Prostate gland (tissue), 2 donors: ENCODE measurements at regions not wholly inside any gene's neighbourhood (a gene's known extent, or its start where the extent isn't known, plus 50 kb on each side); places are given as distances from the start of the nearest gene placed in this dataset.

Experiments
- DNase-seq: peaks from one replicate; pipeline ENCODE4 v3.0.0-alpha.2; 2019; ENCODE audit warnings: low spot score
- H3K27ac ChIP-seq, 2 donors: fragments of 200-600 bp; sonication (generic); 2 replicates each; pipeline ENCODE4 v1.5.1; 2017 to 2019
- H3K27me3 ChIP-seq: fragments of 200-600 bp; sonication (generic); replicated peaks from 2 replicates; pipeline ENCODE4 v1.5.1; 2019; ENCODE audit not compliant: insufficient read depth
- H3K36me3 ChIP-seq, 2 donors: fragments of 200-600 bp; sonication (generic); 1 replicate in 1 of 2; 2 replicates in 1 of 2; pipeline versions ENCODE4 v1.5.1 to v1.8.1; 2017 to 2019
- H3K4me1 ChIP-seq: fragments of 200-600 bp; sonication (generic); replicated peaks from 2 replicates; pipeline ENCODE4 v1.5.1; 2019
- H3K4me3 ChIP-seq, 2 donors: fragments of 200-600 bp; sonication (generic); 2 replicates each; pipeline ENCODE4 v1.5.1; 2017 to 2019
- H3K9me3 ChIP-seq: fragments of 200-600 bp; sonication (generic); 2 replicates; pipeline ENCODE4 v1.5.1; 2017
- POLR2A ChIP-seq: fragments of 450-650 bp; IDR thresholded peaks from one replicate; pipeline ENCODE4 v1.6.1; 2016; ENCODE audit warnings: antibody characterized with exemption, mild to moderate bottlenecking
- POLR2AphosphoS5 ChIP-seq: sonication (generic); formaldehyde crosslinking; IDR thresholded peaks from one replicate; pipeline ENCODE4 v1.6.1; 2017; ENCODE audit warnings: antibody characterized with exemption
- WGBS: methylation state at CpG from one replicate; pipeline ENCODE4 v1.1.5; 2018; 5-methylcytosine and 5-hydroxymethylcytosine counted together
- intact Hi-C: fragments of 100-400 bp; cut with DNase I; formaldehyde crosslinking; loops from one replicate; pipeline ENCODE4 v1.14.2; 2022
- TF ChIP-seq, protein P1 (sequence below), 4 experiments: fragments of 200-600 bp in 2 of 4; fragments of 450-650 bp in 2 of 4; sonication (generic) in 2 of 4; IDR thresholded peaks; 1 replicate in 3 of 4; 2 replicates in 1 of 4; pipeline ENCODE4 v1.5.1; 2016 to 2019; ENCODE audit warnings: antibody characterized with exemption in 4 of 4, mild to moderate bottlenecking in 2 of 4, moderate library complexity in 2 of 4

- Histone ChIP-seq H3K27me3 (no peaks in the 10 kb centered on the region), H3K4me1 (no peaks in the 10 kb centered on the region), H3K4me3 (no peak overlapping the region), H3K9me3 (no peaks in the 10 kb centered on the region), H3K36me3 (no peaks in the 10 kb centered on the region), H3K27ac (no peak overlapping the region)
- DNase-seq = no peak
- TF ChIP-seq, protein P1, sequence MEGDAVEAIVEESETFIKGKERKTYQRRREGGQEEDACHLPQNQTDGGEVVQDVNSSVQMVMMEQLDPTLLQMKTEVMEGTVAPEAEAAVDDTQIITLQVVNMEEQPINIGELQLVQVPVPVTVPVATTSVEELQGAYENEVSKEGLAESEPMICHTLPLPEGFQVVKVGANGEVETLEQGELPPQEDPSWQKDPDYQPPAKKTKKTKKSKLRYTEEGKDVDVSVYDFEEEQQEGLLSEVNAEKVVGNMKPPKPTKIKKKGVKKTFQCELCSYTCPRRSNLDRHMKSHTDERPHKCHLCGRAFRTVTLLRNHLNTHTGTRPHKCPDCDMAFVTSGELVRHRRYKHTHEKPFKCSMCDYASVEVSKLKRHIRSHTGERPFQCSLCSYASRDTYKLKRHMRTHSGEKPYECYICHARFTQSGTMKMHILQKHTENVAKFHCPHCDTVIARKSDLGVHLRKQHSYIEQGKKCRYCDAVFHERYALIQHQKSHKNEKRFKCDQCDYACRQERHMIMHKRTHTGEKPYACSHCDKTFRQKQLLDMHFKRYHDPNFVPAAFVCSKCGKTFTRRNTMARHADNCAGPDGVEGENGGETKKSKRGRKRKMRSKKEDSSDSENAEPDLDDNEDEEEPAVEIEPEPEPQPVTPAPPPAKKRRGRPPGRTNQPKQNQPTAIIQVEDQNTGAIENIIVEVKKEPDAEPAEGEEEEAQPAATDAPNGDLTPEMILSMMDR (IDR thresholded peaks at IDR 0.05) = no peak
- TF ChIP-seq POLR2A = no peak
- no peak for TF ChIP-seq POLR2AphosphoS5
- intact Hi-C loops = no loop called here
- 92% methylated on average over 6 of the region's 6 CpGs for WGBS
Measured at GRCh38 chr9:79334001-79334400, 237.8 kb upstream of the TLE4 start.

DNA sequence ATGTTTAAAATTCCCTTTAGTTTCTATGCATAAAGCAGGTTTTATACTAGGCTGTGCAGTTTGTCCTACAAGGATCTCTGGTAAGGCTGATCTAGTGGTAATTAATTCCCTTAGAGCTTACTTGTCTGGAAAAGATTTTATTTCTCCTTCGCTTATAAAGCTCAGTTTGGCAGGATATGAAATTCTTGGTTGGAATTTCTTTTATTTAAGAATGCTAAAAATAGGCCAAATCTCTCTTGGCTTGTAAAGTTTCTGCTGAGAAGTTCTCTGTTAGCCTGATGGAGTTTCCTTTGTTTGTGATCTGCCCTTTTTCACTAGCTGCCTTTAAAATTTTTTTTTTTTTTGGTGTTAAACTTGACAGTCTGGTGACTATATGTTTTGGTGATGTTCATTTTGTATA, 237.1 kb upstream of the TLE4 start:
- Histone ChIP-seq H3K27me3 (no peaks in the 10 kb centered on the region), H3K36me3 (no peaks in the 10 kb centered on the region), H3K4me3 (no peak overlapping the region), H3K27ac (no peak overlapping the region), H3K9me3 (no peaks in the 10 kb centered on the region), H3K4me1 (no peaks in the 10 kb centered on the region)
- intact Hi-C loops = no loop called here
- 72% methylated on average over 1 of the region's 1 CpG for WGBS
- DNase-seq = no peak
- no peak for TF ChIP-seq POLR2AphosphoS5
- TF ChIP-seq, protein P1 (IDR thresholded peaks at IDR 0.05) = no peak
- TF ChIP-seq POLR2A = no peak

DNA sequence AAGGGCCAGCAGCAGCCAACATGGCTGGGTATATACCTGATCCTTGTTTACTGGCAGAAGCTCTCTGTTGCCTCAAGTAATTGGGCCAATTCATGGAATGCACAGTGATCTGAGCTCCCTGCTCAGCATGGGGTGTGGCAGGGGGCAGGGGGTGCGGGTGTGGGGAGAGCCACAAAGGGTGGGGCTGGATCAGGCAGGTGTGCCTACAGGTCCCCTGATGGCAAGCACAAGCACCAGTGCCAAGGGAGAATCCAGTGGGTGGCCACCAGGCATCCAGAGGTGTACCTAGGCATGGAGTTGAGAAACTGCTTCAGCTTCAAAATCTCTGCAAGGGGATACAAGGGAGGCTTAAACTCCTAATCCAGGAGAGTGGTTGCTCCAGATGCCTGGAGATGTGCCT, 235.8 kb upstream of the TLE4 start:
- intact Hi-C loops = no loop called here
- TF ChIP-seq POLR2AphosphoS5 = no peak
- TF ChIP-seq POLR2A = no peak
- TF ChIP-seq, protein P1 (IDR thresholded peaks at IDR 0.05) = no peak
- no peaks in the 10 kb centered on the region for H3K36me3 ChIP-seq
- H3K9me3 ChIP-seq = no peaks in the 10 kb centered on the region
- H3K4me1 ChIP-seq = no peaks in the 10 kb centered on the region
- no peak for DNase-seq
- 100% methylated on average over 1 of the region's 1 CpG for WGBS
- H3K27me3 ChIP-seq = no peaks in the 10 kb centered on the region
- H3K4me3 ChIP-seq = no peak overlapping the region
- H3K27ac ChIP-seq = no peak overlapping the region

- no peaks in the 10 kb centered on the region for H3K4me1 ChIP-seq
- H3K4me3 ChIP-seq = no peak overlapping the region
- intact Hi-C loops = no loop called here
- no peaks in the 10 kb centered on the region for H3K9me3 ChIP-seq
- DNase-seq = no peak
- no peak overlapping the region for H3K27ac ChIP-seq
- no peaks in the 10 kb centered on the region for H3K27me3 ChIP-seq
- 88% methylated on average over 6 of the region's 6 CpGs for WGBS
- TF ChIP-seq, protein P1 (IDR thresholded peaks at IDR 0.05) = no peak
- no peak for TF ChIP-seq POLR2A
- no peaks in the 10 kb centered on the region for H3K36me3 ChIP-seq
Measured at GRCh38 chr9:79341561-79341960, 230.2 kb upstream of the TLE4 start.

DNA sequence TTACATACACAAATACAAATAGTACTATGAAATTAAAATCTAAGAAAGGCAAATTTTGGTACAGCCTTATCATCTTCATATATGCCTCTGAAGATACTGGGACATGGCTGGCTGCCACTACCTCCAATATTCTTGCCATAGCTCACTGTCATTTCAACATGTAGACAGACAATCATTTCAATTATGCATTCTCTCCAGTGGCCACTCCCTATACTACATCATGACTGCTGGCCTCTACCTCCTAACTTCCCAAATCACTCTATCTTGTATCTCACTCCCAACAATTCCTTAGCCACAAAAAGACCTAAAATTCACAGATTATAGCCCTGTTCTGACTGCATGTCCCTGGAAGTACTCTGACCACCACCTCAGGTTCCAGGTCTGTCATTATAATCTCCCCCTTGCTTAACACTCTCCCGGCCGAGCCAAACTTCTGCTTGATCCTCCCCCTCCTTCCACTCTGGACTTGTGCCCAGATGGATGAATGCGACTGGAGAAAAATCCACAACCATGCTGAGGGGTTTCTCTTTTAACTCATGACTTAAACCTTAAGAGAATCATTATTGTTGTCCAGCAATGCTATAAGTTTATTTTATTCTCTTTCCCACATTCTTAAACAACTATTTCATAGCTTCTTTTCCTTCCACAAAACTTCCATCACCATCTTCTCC, 225.3 kb upstream of the TLE4 start:
- H3K27ac ChIP-seq = no peak overlapping the region
- no peak overlapping the region for H3K4me3 ChIP-seq
- intact Hi-C loops = no loop called here
- H3K4me1 ChIP-seq = no peaks in the 10 kb centered on the region
- no peaks in the 10 kb centered on the region for H3K36me3 ChIP-seq
- no peaks in the 10 kb centered on the region for H3K9me3 ChIP-seq
- whole genome bisulfite sequencing = 12% methylated on average over 3 of the region's 3 CpGs
- no peak for DNase-seq
- TF ChIP-seq POLR2A (no peak), POLR2AphosphoS5 (no peak)
- TF ChIP-seq, protein P1 (IDR thresholded peaks at IDR 0.05) = no peak
- H3K27me3 ChIP-seq = no peaks in the 10 kb centered on the region
